ENCODE measurements at regions not wholly inside any gene's neighbourhood (a gene's known extent, or its start where the extent isn't known, plus 50 kb on each side); places are given as distances from the start of the nearest gene placed in this dataset.

DNA sequence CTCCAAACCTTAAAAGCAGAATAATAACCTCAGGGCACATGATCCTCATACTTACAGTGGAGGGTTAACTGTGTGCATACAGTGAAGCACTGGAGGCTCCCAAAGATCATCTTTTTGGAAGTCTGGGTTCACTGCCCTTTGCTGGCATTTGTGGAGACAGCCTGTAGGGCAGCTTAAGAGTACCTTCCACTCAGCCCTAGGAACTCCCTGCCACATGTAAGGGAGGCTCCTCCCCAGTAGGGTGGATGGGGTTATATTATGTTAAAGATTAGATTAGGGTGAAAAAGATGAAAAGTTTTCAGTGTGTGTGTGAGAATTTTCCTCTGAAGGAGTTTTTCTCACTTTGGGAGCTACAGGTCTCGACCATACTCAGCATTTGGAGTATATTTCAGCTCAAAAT lies 388.4 kb downstream of the RAB28 start:
- no peak for DNase-seq (ENCODE audit: low spot score)

DNA sequence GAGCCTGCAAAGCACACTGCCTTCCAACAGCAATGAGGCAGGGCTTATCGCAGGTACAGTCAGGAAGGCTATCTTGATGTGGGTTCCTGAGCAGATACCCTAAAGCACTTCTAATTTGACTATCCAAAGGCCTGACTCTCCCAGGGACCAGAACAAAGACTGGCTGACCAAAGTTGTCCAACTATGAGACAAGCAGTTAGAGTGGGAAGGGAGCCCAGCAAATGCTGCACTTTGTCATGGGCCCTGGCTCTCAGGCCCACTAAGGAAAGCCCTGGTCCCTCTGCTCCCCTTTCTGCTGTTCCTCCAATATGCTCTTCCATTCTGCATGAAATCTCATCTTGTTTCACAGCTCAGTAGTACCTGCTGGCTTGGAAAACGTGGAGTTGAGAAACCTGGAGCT lies 391.0 kb downstream of the RAB28 start:
- no peaks in the 10 kb centered on the region for H3K27me3 Mint-ChIP-seq (ENCODE audit: low read depth)
- H3K4me3 Mint-ChIP-seq (ENCODE audit: low read depth): no peak overlapping the region
- H3K27ac Mint-ChIP-seq: no peak overlapping the region
- H3K36me3 Mint-ChIP-seq (ENCODE audit: low read depth): no peaks in the 10 kb centered on the region
- H3K9me3 Mint-ChIP-seq: no peaks in the 10 kb centered on the region
- DNase-seq (ENCODE audit: low spot score): no peak
- H3K4me1 Mint-ChIP-seq (ENCODE audit: low read depth): no peaks in the 10 kb centered on the region
- intact Hi-C loops (cut with micrococcal nuclease): no loop called here

More for the DNA sequence above, 388.4 kb downstream of the RAB28 start:
- no peaks in the 10 kb centered on the region for H3K36me3 Mint-ChIP-seq (ENCODE audit: low read depth)
- H3K4me3 Mint-ChIP-seq (ENCODE audit: low read depth): no peak overlapping the region
- no peaks in the 10 kb centered on the region for H3K4me1 Mint-ChIP-seq (ENCODE audit: low read depth)
- intact Hi-C loops (cut with micrococcal nuclease): no loop called here
- H3K9me3 Mint-ChIP-seq: no peaks in the 10 kb centered on the region
- no peak overlapping the region for H3K27ac Mint-ChIP-seq
- H3K27me3 Mint-ChIP-seq (ENCODE audit: low read depth): no peaks in the 10 kb centered on the region

DNA sequence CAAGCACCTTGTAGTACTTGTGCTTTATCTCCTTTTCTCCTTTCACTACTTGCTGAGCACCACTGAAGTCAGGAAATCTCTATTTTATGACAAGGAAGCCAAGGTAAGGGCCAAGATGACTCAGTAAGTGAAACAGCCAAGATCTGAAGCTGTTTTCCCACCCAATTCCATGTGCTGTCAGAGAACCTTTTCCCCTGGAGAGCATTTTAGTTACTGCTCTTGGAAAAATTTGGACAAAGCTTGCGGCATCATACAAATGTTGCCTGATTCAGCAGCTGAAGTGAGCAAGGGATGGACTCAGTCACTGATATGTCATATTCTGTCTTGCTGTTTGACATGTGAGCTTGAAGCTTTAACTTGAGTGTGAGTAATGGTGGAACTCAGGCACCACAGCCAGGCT lies 391.4 kb downstream of the RAB28 start:
- no peaks in the 10 kb centered on the region for H3K4me1 Mint-ChIP-seq (ENCODE audit: low read depth)
- no peaks in the 10 kb centered on the region for H3K27me3 Mint-ChIP-seq (ENCODE audit: low read depth)
- no peaks in the 10 kb centered on the region for H3K36me3 Mint-ChIP-seq (ENCODE audit: low read depth)
- intact Hi-C loops (cut with micrococcal nuclease): no loop called here
- no peak overlapping the region for H3K27ac Mint-ChIP-seq
- no peak overlapping the region for H3K4me3 Mint-ChIP-seq (ENCODE audit: low read depth)
- DNase-seq (ENCODE audit: low spot score): no peak
- no peaks in the 10 kb centered on the region for H3K9me3 Mint-ChIP-seq

DNA sequence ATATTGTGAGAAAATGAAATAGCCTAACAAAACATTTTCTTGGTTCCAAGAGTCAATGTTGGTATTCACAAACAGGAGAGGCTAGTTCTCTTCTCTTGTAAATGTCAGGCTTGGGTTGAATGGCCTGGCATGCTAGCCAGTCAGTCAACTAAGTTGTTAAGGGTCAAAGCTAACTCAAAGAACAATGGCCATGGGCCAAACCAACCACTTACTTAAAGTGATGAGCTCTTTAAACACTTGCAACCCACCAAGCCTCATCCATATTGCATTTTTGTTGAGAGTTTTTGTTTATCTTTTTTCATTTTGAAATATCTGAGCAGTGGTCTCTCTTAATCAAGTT lies 394.5 kb downstream of the RAB28 start:
- no peaks in the 10 kb centered on the region for H3K36me3 Mint-ChIP-seq (ENCODE audit: low read depth)
- intact Hi-C loops (cut with micrococcal nuclease): no loop called here
- no peaks in the 10 kb centered on the region for H3K9me3 Mint-ChIP-seq
- H3K27ac Mint-ChIP-seq: no peak overlapping the region
- H3K27me3 Mint-ChIP-seq (ENCODE audit: low read depth): no peaks in the 10 kb centered on the region
- no peak for DNase-seq (ENCODE audit: low spot score)
- no peaks in the 10 kb centered on the region for H3K4me1 Mint-ChIP-seq (ENCODE audit: low read depth)
- no peak overlapping the region for H3K4me3 Mint-ChIP-seq (ENCODE audit: low read depth)

DNA sequence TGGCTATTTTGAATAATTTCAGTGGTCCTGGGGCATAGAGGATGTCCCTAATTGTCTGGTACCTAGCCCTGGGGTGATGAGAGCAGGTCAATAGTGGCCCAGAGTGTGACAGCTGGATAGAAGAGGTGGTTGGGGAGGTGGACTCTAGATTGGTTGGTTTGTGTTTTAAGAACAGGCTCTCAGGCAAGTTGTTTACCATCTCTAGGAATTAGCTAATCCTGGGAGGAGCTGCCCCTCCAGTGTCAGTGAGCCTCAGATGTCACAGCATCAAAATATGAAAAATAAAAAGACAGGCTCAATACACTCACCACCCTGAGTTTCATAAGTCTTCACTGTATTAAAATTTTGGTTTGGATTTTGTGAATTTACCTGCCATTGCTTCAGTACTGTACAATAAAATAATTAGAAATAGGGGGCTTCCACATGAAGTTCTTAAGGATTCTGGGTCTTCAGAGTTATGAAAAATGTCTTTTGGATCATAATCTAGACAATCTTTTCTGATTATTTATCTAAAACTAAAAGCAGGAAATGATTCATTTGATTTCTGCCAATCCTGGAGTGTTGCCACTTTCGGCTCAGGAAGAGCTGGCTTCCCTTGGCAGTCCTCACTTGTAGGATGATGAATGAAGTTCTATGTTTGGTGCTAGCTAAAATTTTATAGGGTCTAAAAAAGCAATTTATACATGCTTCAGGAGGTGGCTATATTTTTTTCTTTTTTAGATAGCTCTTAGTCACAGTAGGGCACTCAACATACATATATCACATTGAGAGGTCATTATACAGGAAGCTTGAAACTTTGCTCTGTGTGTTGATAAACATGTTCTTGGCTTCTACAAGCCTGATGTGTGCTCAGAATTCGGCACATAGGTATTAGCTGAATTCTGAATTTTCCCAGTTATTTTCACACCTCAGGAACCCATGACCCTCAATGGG lies 395.1 kb downstream of the RAB28 start:
- Mint-ChIP-seq H3K4me3 (ENCODE audit: low read depth) (no peak overlapping the region), H3K27me3 (ENCODE audit: low read depth) (no peaks in the 10 kb centered on the region), H3K9me3 (no peaks in the 10 kb centered on the region), H3K27ac (no peak overlapping the region), H3K4me1 (ENCODE audit: low read depth) (no peaks in the 10 kb centered on the region), H3K36me3 (ENCODE audit: low read depth) (no peaks in the 10 kb centered on the region)
- intact Hi-C loops (cut with micrococcal nuclease): no loop called here
- DNase-seq (ENCODE audit: low spot score): no peak

DNA sequence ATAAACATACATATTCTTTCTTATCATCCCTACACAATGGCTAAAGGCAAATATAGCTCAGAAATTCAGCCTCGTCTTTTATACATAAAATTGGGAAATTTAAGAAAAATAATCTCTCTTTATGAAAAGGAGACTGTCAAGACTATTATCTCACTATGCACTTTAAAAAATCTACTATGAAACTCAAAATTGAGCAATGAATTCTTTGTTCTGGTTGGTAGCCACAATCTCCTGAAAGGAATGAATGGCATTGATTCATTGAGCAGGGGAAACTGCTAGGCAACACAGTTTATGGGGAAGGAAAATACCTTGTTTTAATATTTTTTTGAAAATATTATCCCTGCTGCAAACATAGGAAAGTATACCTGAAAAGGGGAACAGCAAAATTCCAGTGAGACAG lies 397.1 kb downstream of the RAB28 start:
- Mint-ChIP-seq H3K4me1 (ENCODE audit: low read depth) (no peaks in the 10 kb centered on the region), H3K9me3 (peaks cover 8% of the 10 kb centered on the region), H3K36me3 (ENCODE audit: low read depth) (no peaks in the 10 kb centered on the region), H3K27me3 (ENCODE audit: low read depth) (no peaks in the 10 kb centered on the region), H3K27ac (no peak overlapping the region), H3K4me3 (ENCODE audit: low read depth) (no peak overlapping the region)
- DNase-seq (ENCODE audit: low spot score): no peak
- intact Hi-C loops (cut with micrococcal nuclease): no loop called here

DNA sequence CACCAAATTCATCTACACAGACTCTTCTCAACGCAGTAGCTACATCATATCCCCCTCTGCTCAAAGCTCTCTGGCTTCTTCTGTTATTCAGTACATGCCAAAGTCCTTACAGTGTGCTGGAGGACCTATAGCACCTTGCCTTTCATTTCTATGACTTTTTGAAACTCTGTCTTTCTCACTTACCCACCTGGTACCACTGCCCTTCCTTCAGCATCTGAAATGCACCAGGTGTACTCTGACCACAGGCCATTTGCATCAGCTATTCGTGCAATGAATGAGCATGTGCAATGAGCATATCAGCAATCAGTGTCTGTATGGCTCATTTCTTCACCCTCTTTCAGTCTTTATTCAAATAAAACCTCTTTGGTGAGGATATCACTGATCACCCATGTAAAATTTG lies 399.9 kb downstream of the RAB28 start:
- Mint-ChIP-seq H3K4me3 (ENCODE audit: low read depth) (no peak overlapping the region), H3K27me3 (ENCODE audit: low read depth) (no peaks in the 10 kb centered on the region), H3K27ac (no peak overlapping the region), H3K9me3 (peaks cover 26% of the 10 kb centered on the region), H3K4me1 (ENCODE audit: low read depth) (no peaks in the 10 kb centered on the region), H3K36me3 (ENCODE audit: low read depth) (no peaks in the 10 kb centered on the region)
- DNase-seq (ENCODE audit: low spot score): no peak
- intact Hi-C loops (cut with micrococcal nuclease): no loop called here

DNA sequence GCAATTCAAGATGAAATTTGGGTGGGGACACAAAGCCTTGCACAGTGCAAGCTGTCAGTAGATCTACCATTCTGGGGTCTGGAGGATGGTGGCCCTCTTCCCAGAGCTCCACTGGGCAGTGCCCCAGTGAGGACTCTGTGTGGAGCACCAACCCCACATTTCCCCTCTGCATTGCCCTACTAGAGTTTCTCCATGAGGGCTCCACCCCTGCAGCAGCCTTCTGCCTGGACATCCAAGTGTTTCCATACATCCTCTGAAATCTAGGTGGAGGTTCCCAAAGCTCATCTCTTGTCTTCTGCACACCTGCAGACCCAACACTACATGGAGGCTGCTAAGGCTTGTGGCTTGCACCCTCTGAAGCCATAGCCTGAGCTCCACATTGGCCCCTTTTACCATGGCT lies 402.3 kb downstream of the RAB28 start:
- DNase-seq (ENCODE audit: low spot score): no peak
- no peak overlapping the region for H3K4me3 Mint-ChIP-seq (ENCODE audit: low read depth)
- H3K27ac Mint-ChIP-seq: no peak overlapping the region
- H3K9me3 Mint-ChIP-seq: peaks cover 26% of the 10 kb centered on the region
- intact Hi-C loops (cut with micrococcal nuclease): no loop called here
- H3K27me3 Mint-ChIP-seq (ENCODE audit: low read depth): no peaks in the 10 kb centered on the region
- H3K4me1 Mint-ChIP-seq (ENCODE audit: low read depth): no peaks in the 10 kb centered on the region
- H3K36me3 Mint-ChIP-seq (ENCODE audit: low read depth): no peaks in the 10 kb centered on the region

DNA sequence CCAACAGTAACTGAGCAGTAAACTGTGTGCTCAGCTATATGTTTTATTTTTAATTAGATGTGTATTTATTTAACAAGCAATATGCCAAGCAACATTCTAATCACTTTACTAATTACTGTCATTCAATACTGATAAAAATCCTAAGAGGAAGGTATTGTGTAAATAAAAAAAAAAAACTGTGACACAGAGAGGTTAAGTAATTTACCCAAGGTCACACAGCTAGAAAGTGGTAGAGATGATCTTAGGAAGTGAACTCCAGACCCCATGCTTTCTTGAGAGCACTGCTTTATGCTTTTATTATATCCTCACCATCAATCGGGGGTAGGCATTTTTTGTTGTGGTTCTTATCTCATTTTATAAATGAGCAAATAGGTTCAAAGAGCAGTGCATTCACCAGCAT lies 417.1 kb downstream of the RAB28 start:
- Mint-ChIP-seq H3K36me3 (ENCODE audit: low read depth) (no peaks in the 10 kb centered on the region), H3K27me3 (ENCODE audit: low read depth) (no peaks in the 10 kb centered on the region), H3K27ac (no peak overlapping the region), H3K4me1 (ENCODE audit: low read depth) (no peaks in the 10 kb centered on the region), H3K9me3 (peaks cover 5% of the 10 kb centered on the region), H3K4me3 (ENCODE audit: low read depth) (no peak overlapping the region)
- no peak for DNase-seq (ENCODE audit: low spot score)
- intact Hi-C loops (cut with micrococcal nuclease): no loop called here

DNA sequence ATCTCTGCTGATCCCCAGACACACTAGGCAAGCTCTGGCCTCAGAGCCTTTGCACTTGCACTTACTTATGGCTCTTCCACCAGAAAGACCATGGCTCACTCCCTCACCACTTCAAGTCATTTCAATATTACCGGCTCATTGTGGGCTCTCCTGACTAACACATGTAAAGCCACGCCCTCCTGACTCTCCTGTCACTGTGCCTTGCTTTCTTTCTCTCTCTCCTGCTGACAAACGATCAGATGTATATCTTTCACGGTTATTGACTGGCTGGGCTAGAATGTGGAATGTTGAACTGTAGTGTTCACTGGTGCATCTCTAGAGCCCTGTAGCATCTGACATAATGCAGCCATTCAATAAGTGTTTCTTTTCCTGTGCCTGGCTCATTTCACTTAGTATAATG lies 425.1 kb downstream of the RAB28 start:
- Mint-ChIP-seq H3K36me3 (ENCODE audit: low read depth) (no peaks in the 10 kb centered on the region), H3K27ac (no peak overlapping the region), H3K4me1 (ENCODE audit: low read depth) (no peaks in the 10 kb centered on the region), H3K27me3 (ENCODE audit: low read depth) (no peaks in the 10 kb centered on the region), H3K4me3 (ENCODE audit: low read depth) (no peak overlapping the region), H3K9me3 (no peaks in the 10 kb centered on the region)
- intact Hi-C loops (cut with micrococcal nuclease): no loop called here
- no peak for DNase-seq (ENCODE audit: low spot score)

DNA sequence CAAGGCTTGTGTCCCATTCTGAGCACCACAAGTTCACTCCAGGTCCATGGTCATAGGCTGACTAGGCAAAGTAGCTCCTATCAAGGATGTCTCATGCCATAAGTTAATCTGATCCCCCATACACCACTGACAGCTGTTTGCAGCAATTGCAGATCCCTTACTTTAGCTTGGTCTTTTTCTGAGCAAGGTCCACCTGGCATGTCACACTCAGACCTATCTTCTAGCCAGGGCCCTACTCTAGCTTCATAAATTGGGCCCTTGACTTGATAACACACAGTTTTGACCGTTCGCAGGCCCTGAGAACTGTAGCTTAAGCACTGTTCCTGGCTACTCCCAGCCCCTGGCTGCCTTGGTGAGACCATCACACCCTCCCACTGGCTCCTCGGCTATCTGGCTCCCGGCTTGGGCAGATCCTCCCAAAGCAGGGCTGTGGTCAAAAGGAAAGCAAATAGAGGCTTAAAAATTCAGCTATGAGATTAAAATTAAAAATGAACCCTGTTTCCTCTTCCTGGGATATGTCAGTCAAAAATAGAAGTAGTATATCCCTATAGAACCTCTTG lies 427.4 kb downstream of the RAB28 start:
- H3K27ac Mint-ChIP-seq: no peak overlapping the region

DNA sequence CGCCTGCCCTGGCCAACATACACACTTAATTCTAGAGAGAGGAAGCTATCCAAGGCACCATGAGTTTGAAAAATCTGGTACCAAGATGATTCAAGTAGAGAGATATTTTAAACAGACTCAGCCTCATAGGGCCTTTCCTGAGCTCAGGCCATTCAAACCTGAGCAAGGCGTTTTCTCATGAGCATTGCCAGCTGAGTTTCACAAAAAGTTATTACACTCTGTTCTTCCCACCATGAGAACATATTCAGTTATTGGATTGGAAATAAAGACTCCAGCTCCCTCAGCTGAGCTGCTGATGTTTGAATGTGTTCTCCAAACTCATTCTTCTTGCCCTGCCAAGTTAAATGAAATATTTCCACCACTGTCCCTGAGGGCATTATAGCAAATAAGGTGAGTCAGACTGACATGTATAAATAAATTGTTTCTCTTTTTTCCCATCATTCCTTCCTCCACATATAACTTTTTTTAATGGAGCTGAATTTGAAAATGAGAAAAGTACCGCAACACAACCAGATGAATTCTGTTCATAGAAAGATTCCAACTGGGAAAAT lies 429.6 kb downstream of the RAB28 start:
- H3K36me3 Mint-ChIP-seq (ENCODE audit: low read depth): no peaks in the 10 kb centered on the region

More for the DNA sequence above, 427.4 kb downstream of the RAB28 start:
- intact Hi-C loops (cut with micrococcal nuclease): no loop called here
- Mint-ChIP-seq H3K27me3 (ENCODE audit: low read depth) (no peaks in the 10 kb centered on the region), H3K36me3 (ENCODE audit: low read depth) (no peaks in the 10 kb centered on the region), H3K4me1 (ENCODE audit: low read depth) (no peaks in the 10 kb centered on the region), H3K9me3 (no peaks in the 10 kb centered on the region), H3K4me3 (ENCODE audit: low read depth) (no peak overlapping the region)
- DNase-seq (ENCODE audit: low spot score): no peak

DNA sequence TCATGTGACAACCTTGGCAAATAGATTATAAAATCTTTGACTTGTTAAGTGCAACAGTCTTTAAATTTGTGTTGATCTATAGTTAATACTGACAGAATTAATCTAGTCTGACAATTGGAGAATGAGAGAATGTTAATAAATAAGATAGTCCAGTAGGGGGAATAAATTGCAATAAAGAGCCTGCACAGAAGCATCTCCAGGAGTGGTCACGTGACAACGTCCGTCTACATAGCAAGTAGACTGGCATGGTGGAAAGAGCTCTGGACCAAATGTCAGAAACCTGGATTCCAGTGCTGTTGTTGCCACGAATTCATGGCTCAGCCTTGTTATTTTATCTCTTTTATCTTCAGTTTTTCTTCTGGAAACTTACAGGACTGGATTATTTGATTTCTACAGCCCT lies 436.5 kb downstream of the RAB28 start:
- intact Hi-C loops (cut with micrococcal nuclease): no loop called here
- Mint-ChIP-seq H3K36me3 (ENCODE audit: low read depth) (no peaks in the 10 kb centered on the region), H3K9me3 (no peaks in the 10 kb centered on the region), H3K4me3 (ENCODE audit: low read depth) (no peak overlapping the region), H3K27me3 (ENCODE audit: low read depth) (no peaks in the 10 kb centered on the region), H3K4me1 (ENCODE audit: low read depth) (no peaks in the 10 kb centered on the region), H3K27ac (no peak overlapping the region)
- DNase-seq (ENCODE audit: low spot score): no peak

More for the DNA sequence above, 429.6 kb downstream of the RAB28 start:
- Mint-ChIP-seq H3K4me3 (ENCODE audit: low read depth) (no peak overlapping the region), H3K27me3 (ENCODE audit: low read depth) (no peaks in the 10 kb centered on the region), H3K4me1 (ENCODE audit: low read depth) (no peaks in the 10 kb centered on the region), H3K27ac (no peak overlapping the region), H3K9me3 (no peaks in the 10 kb centered on the region)
- intact Hi-C loops (cut with micrococcal nuclease): no loop called here
- DNase-seq (ENCODE audit: low spot score): no peak
